IMR-90 (cell line): ENCODE measurements at regions not wholly inside any gene's neighbourhood (a gene's known extent, or its start where the extent isn't known, plus 50 kb on each side); places are given as distances from the start of the nearest gene placed in this dataset.

Source experiments
- ATAC-seq: fragments of 200-7000 bp; cut with Tn5 transposase; 2 replicates; pipeline ENCODE4 v1.9.1; 2020; ENCODE audit warnings: low read depth, mild to moderate bottlenecking, moderate library complexity
- BruUV-seq: library from RNA; stranded (reverse); fragments of 400-500 nt; replicated peaks from 2 replicates; lab custom pipeline; 2021; lab: Mats Ljungman, UMichigan
- CTCF ChIA-PET: fragments of 300-600 bp; formaldehyde crosslinking; extraction: SDS; loops from one replicate; lab custom pipeline; 2021; ENCODE audit warnings: antibody characterized with exemption; lab: Yijun Ruan, JAX
- POLR2A ChIA-PET: fragments of 300-600 bp; sonication (Branson Sonifier 250); formaldehyde crosslinking; loops from one replicate; lab custom pipeline; 2022; ENCODE audit warnings: antibody characterized with exemption; ENCODE audit not compliant: unreplicated experiment; lab: Charles Lee
- DNase-seq: peaks from one replicate; pipeline ENCODE4 v3.0.0; 2013
- H2AFZ ChIP-seq: replicated peaks from 2 replicates; pipeline ENCODE3; 2013; ENCODE audit warnings: low read length, mild to moderate bottlenecking; ENCODE audit not compliant: poor library complexity
- H2AK5ac ChIP-seq: 2 replicates; pipeline ENCODE4 v1.6.1; 2013; ENCODE audit warnings: low read depth, low read length, inconsistent platforms
- H2AK9ac ChIP-seq: replicated peaks from 2 replicates; pipeline ENCODE3; 2013; ENCODE audit warnings: mild to moderate bottlenecking, low read depth, low read length, moderate library complexity; ENCODE audit not compliant: poor library complexity
- H2BK120ac ChIP-seq: 2 replicates; pipeline ENCODE4 v1.6.1; 2013; ENCODE audit warnings: low read depth, low read length, inconsistent platforms
- H2BK15ac ChIP-seq: 3 replicates; pipeline ENCODE4 v1.6.1; 2013; ENCODE audit warnings: low read depth, low read length, inconsistent platforms
- H2BK20ac ChIP-seq: 2 replicates; pipeline ENCODE4 v1.6.1; 2013; ENCODE audit warnings: low read depth, mild to moderate bottlenecking, inconsistent platforms, low read length, moderate library complexity
- H2BK5ac ChIP-seq: 2 replicates; pipeline ENCODE4 v1.6.1; 2013; ENCODE audit warnings: mild to moderate bottlenecking, low read depth, low read length, inconsistent platforms; ENCODE audit not compliant: poor library complexity, severe bottlenecking
- H3K14ac ChIP-seq: replicated peaks from 2 replicates; pipeline ENCODE4 v1.6.1; 2013; ENCODE audit warnings: low read depth, low read length, inconsistent platforms
- H3K18ac ChIP-seq: 2 replicates; pipeline ENCODE4 v1.6.1; 2013; ENCODE audit warnings: low read depth, low read length, control low read depth
- H3K23ac ChIP-seq: 2 replicates; pipeline ENCODE4 v1.6.1; 2013; ENCODE audit warnings: low read depth, low read length, inconsistent platforms
- H3K27ac ChIP-seq: 2 replicates; pipeline ENCODE4 v1.5.1; 2013; ENCODE audit warnings: mild to moderate bottlenecking, control low read depth, low read length; ENCODE audit not compliant: insufficient read depth
- H3K27me3 ChIP-seq: 2 replicates; pipeline ENCODE4 v1.6.1; 2013; ENCODE audit warnings: low read length; ENCODE audit not compliant: control insufficient read depth, insufficient read depth
- H3K36me3 ChIP-seq: 2 replicates; pipeline ENCODE4 v1.6.1; 2013; ENCODE audit warnings: low read length, mixed read lengths; ENCODE audit not compliant: control insufficient read depth, insufficient read depth
- H3K4ac ChIP-seq: 2 replicates; pipeline ENCODE4 v1.6.1; 2013; ENCODE audit warnings: low read depth, low read length, inconsistent platforms
- H3K4me1 ChIP-seq: 2 replicates; pipeline ENCODE4 v1.6.1; 2013; ENCODE audit warnings: low read length, mixed read lengths; ENCODE audit not compliant: control insufficient read depth, insufficient read depth
- H3K4me2 ChIP-seq: 2 replicates; pipeline ENCODE4 v1.6.1; 2013; ENCODE audit warnings: low read depth, mild to moderate bottlenecking, control low read depth, low read length, moderate library complexity
- H3K4me3 ChIP-seq: 2 replicates; pipeline ENCODE4 v1.5.1; 2013; ENCODE audit warnings: low read depth, mild to moderate bottlenecking, control low read depth, low read length, moderate library complexity; ENCODE audit not compliant: insufficient read depth
- H3K56ac ChIP-seq: 2 replicates; pipeline ENCODE4 v1.6.1; 2013; ENCODE audit warnings: low read length, inconsistent platforms; ENCODE audit not compliant: insufficient read depth; ENCODE audit errors: extremely low read depth
- H3K79me1 ChIP-seq, 2 experiments: 2 replicates each; pipeline ENCODE4 v1.6.1; 2013; ENCODE audit warnings: low read length in 2 of 2, inconsistent platforms in 1 of 2, low read depth in 1 of 2
- H3K9ac ChIP-seq: 2 replicates; pipeline ENCODE4 v1.6.1; 2013; ENCODE audit warnings: low read depth, low read length, control low read depth
- H3K9me1 ChIP-seq: 2 replicates; pipeline ENCODE4 v1.6.1; 2013; ENCODE audit warnings: low read length, inconsistent platforms; ENCODE audit not compliant: insufficient read depth
- H3K9me3 ChIP-seq: 2 replicates; pipeline ENCODE4 v1.6.1; 2013; ENCODE audit warnings: low read length; ENCODE audit not compliant: control insufficient read depth, insufficient read depth
- H4K20me1 ChIP-seq: 2 replicates; pipeline ENCODE4 v1.6.1; 2013; ENCODE audit warnings: low read length, inconsistent platforms; ENCODE audit not compliant: insufficient read depth
- H4K5ac ChIP-seq: 2 replicates; pipeline ENCODE4 v1.6.1; 2013; ENCODE audit warnings: mild to moderate bottlenecking, low read depth, low read length, control low read depth
- H4K8ac ChIP-seq, 2 experiments: 2 replicates each; pipeline ENCODE4 v1.6.1; 2013; ENCODE audit warnings: low read depth in 2 of 2, low read length in 2 of 2, control low read depth in 1 of 2, inconsistent platforms in 1 of 2
- H4K91ac ChIP-seq: 2 replicates; pipeline ENCODE4 v1.6.1; 2013; ENCODE audit warnings: low read depth, low read length, inconsistent platforms; ENCODE audit not compliant: insufficient read depth
- MXI1 ChIP-seq: IDR thresholded peaks from 2 replicates; pipeline ENCODE4 v1.6.1; 2012; ENCODE audit warnings: low read depth, mild to moderate bottlenecking, low read length, moderate library complexity, borderline replicate concordance
- NFE2L2 ChIP-seq: fragments of 150-350 bp; IDR thresholded peaks from 2 replicates; pipeline ENCODE4 v1.6.1; 2016; ENCODE audit warnings: low read depth, mild to moderate bottlenecking, low read length
- RAD21 ChIP-seq: IDR thresholded peaks from 2 replicates; pipeline ENCODE4 v1.6.1; 2012; ENCODE audit warnings: low read length, improper control_type of control experiment
- WGBS, 2 experiments: methylation state at CpG; one replicate each; pipeline versions ENCODE4 v1.1.5 to v1.1.7; 2013; ENCODE audit warnings: missing lambda C conversion rate in 2 of 2; ENCODE audit not compliant: insufficient read length in 1 of 2; ENCODE audit errors: extremely low coverage in 2 of 2; 5-methylcytosine and 5-hydroxymethylcytosine counted together
- dilution Hi-C: fragments of 300-500 bp; cut with HindIII; formaldehyde crosslinking; loops from one replicate; pipeline ENCODE4 v1.14.3; 2018; ENCODE audit warnings: low sequenced_read_pairs; ENCODE audit not compliant: unreplicated experiment
- in situ Hi-C: fragments of 300-500 bp; cut with MboI; formaldehyde crosslinking; loops from 3 replicates; pipeline ENCODE4 v1.14.3; 2019; ENCODE audit warnings: low sequenced_read_pairs, inconsistent platforms, mixed read lengths
- intact Hi-C: fragments of 100-400 bp; cut with micrococcal nuclease; formaldehyde crosslinking; loops from 2 replicates; pipeline ENCODE4 v1.10.0; 2022
- TF ChIP-seq, protein P1 (sequence below): fragments of 150-350 bp; IDR thresholded peaks from 2 replicates; pipeline ENCODE4 v1.6.1; 2017; ENCODE audit warnings: mild to moderate bottlenecking, antibody characterized with exemption, low read length, low read depth

DNA sequence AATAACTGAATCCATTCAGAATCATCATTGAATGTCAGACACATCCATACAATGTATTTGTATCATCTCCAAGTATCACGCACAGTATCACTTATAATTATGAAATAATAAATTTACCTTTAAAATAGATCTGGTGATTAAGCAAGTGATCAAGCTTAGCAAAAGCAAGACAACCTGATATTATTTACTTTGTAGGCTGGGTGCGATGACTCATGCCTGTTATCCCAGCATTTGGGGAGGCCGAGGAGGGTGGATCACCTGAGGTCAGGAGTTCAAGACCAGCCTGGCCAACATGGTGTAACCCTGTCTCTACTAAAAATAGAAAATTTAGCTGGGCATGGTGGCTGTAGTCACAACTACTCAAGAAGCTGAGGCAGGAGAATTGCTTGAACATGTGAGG is 421.0 kb upstream of the NETO1 start:
- no peaks in the 10 kb centered on the region for H3K4me1 ChIP-seq
- no peak overlapping the region for H4K91ac ChIP-seq
- no peak overlapping the region for H3K27ac ChIP-seq
- H2BK15ac ChIP-seq, result no peak overlapping the region
- no peak overlapping the region for H3K14ac ChIP-seq
- no peaks in the 10 kb centered on the region for H3K9me1 ChIP-seq
- H2BK20ac ChIP-seq, result no peak overlapping the region
- H4K8ac ChIP-seq, result no peak overlapping the region
- H3K56ac ChIP-seq, result no peak overlapping the region
- no TSS peak for BruUV-seq
- ChIA-PET POLR2A (no interaction called here), CTCF (no interaction called here)
- no peak overlapping the region for H4K5ac ChIP-seq
- H2AFZ ChIP-seq, result no peak overlapping the region
- no peak overlapping the region for H3K4me2 ChIP-seq
- no peak overlapping the region for H3K23ac ChIP-seq
- H2BK120ac ChIP-seq, result no peak overlapping the region
- TF ChIP-seq RAD21 (no peak), MXI1 (no peak), NFE2L2 (no peak)
- TF ChIP-seq, protein P1, sequence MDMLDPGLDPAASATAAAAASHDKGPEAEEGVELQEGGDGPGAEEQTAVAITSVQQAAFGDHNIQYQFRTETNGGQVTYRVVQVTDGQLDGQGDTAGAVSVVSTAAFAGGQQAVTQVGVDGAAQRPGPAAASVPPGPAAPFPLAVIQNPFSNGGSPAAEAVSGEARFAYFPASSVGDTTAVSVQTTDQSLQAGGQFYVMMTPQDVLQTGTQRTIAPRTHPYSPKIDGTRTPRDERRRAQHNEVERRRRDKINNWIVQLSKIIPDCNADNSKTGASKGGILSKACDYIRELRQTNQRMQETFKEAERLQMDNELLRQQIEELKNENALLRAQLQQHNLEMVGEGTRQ, result no peak
- no peak overlapping the region for H2AK5ac ChIP-seq
- DNase-seq (no peak), ATAC-seq (no peak)
- H3K9ac ChIP-seq, result no peak overlapping the region
- no peak overlapping the region for H2AK9ac ChIP-seq
- H3K79me1 ChIP-seq, result no peaks in the 10 kb centered on the region
- dilution Hi-C loops, result no loop called here
- WGBS, 2 experiments, result no CpG with 5 or more reads among the region's 3 CpGs
- in situ Hi-C loops, result no loop called here
- H3K9me3 ChIP-seq, result no peaks in the 10 kb centered on the region
- intact Hi-C loops, result no loop called here
- no peaks in the 10 kb centered on the region for H3K27me3 ChIP-seq
- no peak overlapping the region for H3K18ac ChIP-seq
- H3K4ac ChIP-seq, result no peak overlapping the region
- H3K36me3 ChIP-seq, result no peaks in the 10 kb centered on the region
- H2BK5ac ChIP-seq, result no peak overlapping the region
- no peak overlapping the region for H3K4me3 ChIP-seq
- no peaks in the 10 kb centered on the region for H4K20me1 ChIP-seq
